Cardiac muscle cell (in vitro differentiated cells and primary cell): ENCODE measurements at regions not wholly inside any gene's neighbourhood (a gene's known extent, or its start where the extent isn't known, plus 50 kb on each side); places are given as distances from the start of the nearest gene placed in this dataset.

Experiments
- DNase-seq, 2 donors: peaks; one replicate each; pipeline versions ENCODE4 v3.0.0 to v3.0.0-alpha.2; 2010 to 2017; ENCODE audit warnings: low read depth in 1 of 2, low spot score in 1 of 2
- H3K27ac ChIP-seq: fragments of 200-600 bp; sonication (generic); 2 replicates; pipeline ENCODE4 v1.5.1; 2016
- H3K27me3 ChIP-seq: fragments of 200-600 bp; sonication (generic); 2 replicates; pipeline ENCODE4 v1.6.0; 2016; ENCODE audit warnings: control low read depth
- H3K36me3 ChIP-seq: fragments of 200-600 bp; sonication (generic); 2 replicates; pipeline ENCODE4 v1.5.1; 2016; ENCODE audit warnings: control low read depth
- H3K4me1 ChIP-seq: fragments of 200-600 bp; sonication (generic); 2 replicates; pipeline ENCODE4 v1.8.1; 2017; ENCODE audit warnings: low read depth, mild to moderate bottlenecking, mixed run types
- H3K4me3 ChIP-seq: fragments of 200-600 bp; sonication (generic); 2 replicates; pipeline ENCODE4 v1.5.1; 2016; ENCODE audit warnings: mild to moderate bottlenecking
- H3K9me3 ChIP-seq: fragments of 200-600 bp; sonication (generic); 2 replicates; pipeline ENCODE4 v1.5.1; 2017; ENCODE audit warnings: low read depth, mild to moderate bottlenecking, control low read depth
- CTCF ChIP-seq: IDR thresholded peaks from 2 replicates; pipeline ENCODE4 v1.5.1; 2012; ENCODE audit warnings: low read depth, mild to moderate bottlenecking, low read length

- no peak for DNase-seq
- Histone ChIP-seq H3K4me3 (no peak overlapping the region), H3K27me3 (no peaks in the 10 kb centered on the region), H3K36me3 (no peaks in the 10 kb centered on the region), H3K27ac (no peak overlapping the region), H3K9me3 (no peaks in the 10 kb centered on the region), H3K4me1 (no peaks in the 10 kb centered on the region)
- TF ChIP-seq CTCF, result no peak
These were observed 187.0 kb upstream of the RBPJ start for GRCh38 chr4:26133840-26134239.

DNA sequence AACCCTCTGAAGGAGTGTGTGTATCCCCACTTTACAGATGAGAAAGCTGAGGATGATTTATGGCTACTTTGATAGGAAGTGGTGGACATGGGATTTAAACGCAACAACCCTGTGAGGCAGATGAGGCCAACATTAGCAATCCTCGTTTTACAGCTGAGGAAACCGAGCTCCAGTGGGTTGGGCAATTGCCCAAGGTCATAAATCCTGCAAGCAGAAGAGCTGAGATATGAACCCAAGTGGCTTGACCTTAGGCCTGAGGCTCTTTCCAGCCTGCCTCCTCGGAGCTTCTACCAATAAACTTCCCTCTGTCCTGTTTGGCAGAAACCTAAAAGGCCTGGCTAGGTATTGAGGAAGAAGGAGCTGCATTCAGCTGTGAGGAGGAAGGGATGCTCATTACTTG is 185.5 kb upstream of the RBPJ start:
- no peak for DNase-seq
- no peaks in the 10 kb centered on the region for H3K27me3 ChIP-seq
- no peaks in the 10 kb centered on the region for H3K4me1 ChIP-seq
- H3K9me3 ChIP-seq, result no peaks in the 10 kb centered on the region
- no peak overlapping the region for H3K4me3 ChIP-seq
- no peak for TF ChIP-seq CTCF
- no peaks in the 10 kb centered on the region for H3K36me3 ChIP-seq
- H3K27ac ChIP-seq, result no peak overlapping the region

DNA sequence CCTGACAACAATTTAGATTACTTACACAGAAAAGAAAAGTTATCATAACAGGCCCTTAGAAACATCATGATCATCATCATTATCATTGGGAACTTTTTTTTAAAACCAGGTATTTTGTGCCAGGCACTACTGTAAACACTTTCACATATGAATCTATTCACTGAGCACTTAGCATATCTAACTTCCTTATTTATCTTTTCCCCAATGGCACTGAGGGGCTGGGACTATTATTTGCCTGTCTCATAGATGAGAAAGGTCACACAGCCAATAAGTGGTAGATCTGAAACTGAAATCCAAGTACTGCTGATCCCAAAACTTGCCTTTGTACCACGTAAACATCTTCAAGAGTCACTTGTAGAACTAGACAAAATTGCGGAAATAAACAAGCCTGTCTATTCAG is 184.2 kb upstream of the RBPJ start:
- no peak for DNase-seq
- Histone ChIP-seq H3K27ac (no peak overlapping the region), H3K4me3 (no peak overlapping the region), H3K36me3 (no peaks in the 10 kb centered on the region), H3K4me1 (no peaks in the 10 kb centered on the region), H3K9me3 (no peaks in the 10 kb centered on the region), H3K27me3 (no peaks in the 10 kb centered on the region)
- no peak for TF ChIP-seq CTCF

DNA sequence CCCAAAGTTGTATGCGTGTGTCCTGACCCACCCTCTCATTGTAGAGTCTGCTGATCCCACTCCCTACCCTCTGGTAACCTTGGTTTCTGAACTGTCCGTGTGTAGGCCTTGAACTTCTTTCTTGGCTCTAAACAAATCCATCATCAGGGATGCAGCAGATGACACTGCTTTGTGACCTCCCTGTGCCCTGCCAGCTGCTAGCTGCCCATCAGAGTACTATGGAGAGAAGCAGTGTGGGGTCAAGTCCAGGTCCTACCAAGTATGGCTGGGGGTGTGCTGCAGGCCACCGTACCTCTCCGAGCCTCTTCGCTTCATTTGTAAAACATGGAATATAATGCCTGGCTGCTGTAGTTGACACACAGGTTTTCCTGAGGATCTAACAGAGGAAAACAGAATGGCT is 183.5 kb upstream of the RBPJ start:
- H3K27me3 ChIP-seq, result no peaks in the 10 kb centered on the region
- H3K4me1 ChIP-seq, result no peaks in the 10 kb centered on the region
- H3K36me3 ChIP-seq, result no peaks in the 10 kb centered on the region
- no peak for DNase-seq
- TF ChIP-seq CTCF, result no peak
- H3K9me3 ChIP-seq, result no peaks in the 10 kb centered on the region
- H3K4me3 ChIP-seq, result no peak overlapping the region
- H3K27ac ChIP-seq, result no peak overlapping the region

GRCh38 chr4:26139310-26139924 is 181.4 kb upstream of the RBPJ start:
- no peak for TF ChIP-seq CTCF
- Histone ChIP-seq H3K4me1 (no peaks in the 10 kb centered on the region), H3K9me3 (no peaks in the 10 kb centered on the region), H3K4me3 (no peak overlapping the region), H3K27me3 (no peaks in the 10 kb centered on the region), H3K36me3 (no peaks in the 10 kb centered on the region), H3K27ac (no peak overlapping the region)
- no peak for DNase-seq
